Urinary bladder (tissue), 3 donors: ENCODE measurements at regions not wholly inside any gene's neighbourhood (a gene's known extent, or its start where the extent isn't known, plus 50 kb on each side); places are given as distances from the start of the nearest gene placed in this dataset.

Experiments used
- DNase-seq: peaks from one replicate; pipeline ENCODE4 v3.0.0-alpha.2; 2015; ENCODE audit errors: extremely low spot score
- H3K27ac ChIP-seq: one replicate; pipeline ENCODE4 v1.5.1; 2013; ENCODE audit warnings: low read depth, mild to moderate bottlenecking, moderate library complexity
- H3K36me3 ChIP-seq: one replicate; pipeline ENCODE4 v1.6.1; 2013; ENCODE audit warnings: mild to moderate bottlenecking, moderate library complexity; ENCODE audit not compliant: insufficient read depth
- H3K4me1 ChIP-seq: one replicate; pipeline ENCODE4 v1.6.1; 2013; ENCODE audit warnings: mild to moderate bottlenecking, moderate library complexity; ENCODE audit not compliant: insufficient read depth
- H3K4me3 ChIP-seq: one replicate; pipeline ENCODE4 v1.5.1; 2013; ENCODE audit warnings: low read depth, low read length
- WGBS: extraction: QIAGEN DNeasy Blood & Tissue Kit; methylation state at CpG from one replicate; pipeline ENCODE4 v1.1.7; 2013; 5-methylcytosine and 5-hydroxymethylcytosine counted together
- donor health status: healthy with polysubstance abuse.
- donor health status: healthy.

- DNase-seq: no peak
- Histone ChIP-seq H3K36me3 (no peaks in the 10 kb centered on the region), H3K27ac (no peak overlapping the region), H3K4me1 (no peaks in the 10 kb centered on the region), H3K4me3 (no peak overlapping the region)
- WGBS: 97% methylated on average over 1 of the region's 1 CpG
Measured at GRCh38 chr11:110918351-110918750, 206.1 kb upstream of the ARHGAP20 start.

- H3K4me3 ChIP-seq: no peak overlapping the region
- no peaks in the 10 kb centered on the region for H3K4me1 ChIP-seq
- no peaks in the 10 kb centered on the region for H3K36me3 ChIP-seq
- 52% methylated on average over 3 of the region's 3 CpGs for WGBS
- H3K27ac ChIP-seq: no peak overlapping the region
- DNase-seq: no peak
Measured at GRCh38 chr11:110912437-110912836, 200.2 kb upstream of the ARHGAP20 start.

- no peak for DNase-seq
- no peak overlapping the region for H3K4me3 ChIP-seq
- no peaks in the 10 kb centered on the region for H3K36me3 ChIP-seq
- 40% methylated on average over 2 of the region's 2 CpGs for WGBS
- no peak overlapping the region for H3K27ac ChIP-seq
- H3K4me1 ChIP-seq: no peaks in the 10 kb centered on the region
Measured at GRCh38 chr11:110910384-110910783, 198.1 kb upstream of the ARHGAP20 start.

GRCh38 chr11:110909336-110909735 lies 197.1 kb upstream of the ARHGAP20 start:
- H3K4me3 ChIP-seq: no peak overlapping the region
- 19% methylated on average over 8 of the region's 8 CpGs for WGBS
- DNase-seq: no peak
- H3K36me3 ChIP-seq: no peaks in the 10 kb centered on the region
- no peak overlapping the region for H3K27ac ChIP-seq
- no peaks in the 10 kb centered on the region for H3K4me1 ChIP-seq

GRCh38 chr11:110908401-110909105 lies 196.3 kb upstream of the ARHGAP20 start:
- no peak for DNase-seq
- no peak overlapping the region for H3K27ac ChIP-seq
- no peaks in the 10 kb centered on the region for H3K36me3 ChIP-seq
- H3K4me1 ChIP-seq: no peaks in the 10 kb centered on the region
- H3K4me3 ChIP-seq: no peak overlapping the region
- 63% methylated on average over 3 of the region's 3 CpGs for WGBS

- Histone ChIP-seq H3K27ac (no peak overlapping the region), H3K36me3 (no peaks in the 10 kb centered on the region), H3K4me1 (no peaks in the 10 kb centered on the region), H3K4me3 (no peak overlapping the region)
- DNase-seq: no peak
- WGBS: 48% methylated on average over 1 of the region's 1 CpG
Measured at GRCh38 chr11:110907629-110908028, 195.4 kb upstream of the ARHGAP20 start.

GRCh38 chr11:110903830-110904229 lies 191.6 kb upstream of the ARHGAP20 start:
- Histone ChIP-seq H3K4me1 (no peaks in the 10 kb centered on the region), H3K36me3 (no peaks in the 10 kb centered on the region), H3K4me3 (no peak overlapping the region), H3K27ac (no peak overlapping the region)
- 77% methylated on average over 5 of the region's 5 CpGs for WGBS
- no peak for DNase-seq

GRCh38 chr11:110903378-110903777 lies 191.1 kb upstream of the ARHGAP20 start:
- Histone ChIP-seq H3K36me3 (no peaks in the 10 kb centered on the region), H3K4me1 (no peaks in the 10 kb centered on the region), H3K27ac (no peak overlapping the region), H3K4me3 (no peak overlapping the region)
- DNase-seq: no peak
- 96% methylated on average over 3 of the region's 3 CpGs for WGBS

- no peaks in the 10 kb centered on the region for H3K36me3 ChIP-seq
- H3K4me1 ChIP-seq: no peaks in the 10 kb centered on the region
- H3K4me3 ChIP-seq: no peak overlapping the region
- no peak for DNase-seq
- 70% methylated on average over 3 of the region's 3 CpGs for WGBS
- no peak overlapping the region for H3K27ac ChIP-seq
Measured at GRCh38 chr11:110901441-110901840, 189.2 kb upstream of the ARHGAP20 start.

GRCh38 chr11:110900426-110900825 lies 188.2 kb upstream of the ARHGAP20 start:
- Histone ChIP-seq H3K36me3 (no peaks in the 10 kb centered on the region), H3K4me3 (no peak overlapping the region), H3K27ac (no peak overlapping the region), H3K4me1 (no peaks in the 10 kb centered on the region)
- WGBS: 92% methylated on average over 1 of the region's 1 CpG
- DNase-seq: no peak

GRCh38 chr11:110897035-110897434 lies 184.8 kb upstream of the ARHGAP20 start:
- Histone ChIP-seq H3K27ac (no peak overlapping the region), H3K4me1 (no peaks in the 10 kb centered on the region), H3K36me3 (no peaks in the 10 kb centered on the region), H3K4me3 (no peak overlapping the region)
- DNase-seq: peak; percentile 4
- 80% methylated on average over 3 of the region's 3 CpGs for WGBS

- WGBS: 43% methylated on average over 1 of the region's 1 CpG
- no peak overlapping the region for H3K4me3 ChIP-seq
Measured at GRCh38 chr11:110896358-110896757, 184.1 kb upstream of the ARHGAP20 start.

GRCh38 chr11:110894224-110894623 lies 182.0 kb upstream of the ARHGAP20 start:
- H3K4me1 ChIP-seq: no peaks in the 10 kb centered on the region
- no peak for DNase-seq
- H3K36me3 ChIP-seq: no peaks in the 10 kb centered on the region
- H3K27ac ChIP-seq: no peak overlapping the region
- 85% methylated on average over 4 of the region's 4 CpGs for WGBS
- H3K4me3 ChIP-seq: no peak overlapping the region

More at GRCh38 chr11:110896358-110896757, 184.1 kb upstream of the ARHGAP20 start:
- Histone ChIP-seq H3K36me3 (no peaks in the 10 kb centered on the region), H3K27ac (no peak overlapping the region), H3K4me1 (no peaks in the 10 kb centered on the region)
- DNase-seq: no peak

- WGBS: 62% methylated on average over 4 of the region's 4 CpGs
- no peak for DNase-seq
- Histone ChIP-seq H3K4me3 (no peak overlapping the region), H3K36me3 (no peaks in the 10 kb centered on the region), H3K4me1 (no peaks in the 10 kb centered on the region), H3K27ac (no peak overlapping the region)
Measured at GRCh38 chr11:110892741-110893285, 180.6 kb upstream of the ARHGAP20 start.
